D721Med (cell line): ENCODE measurements at regions not wholly inside any gene's neighbourhood (a gene's known extent, or its start where the extent isn't known, plus 50 kb on each side); places are given as distances from the start of the nearest gene placed in this dataset.
A peak's percentile ranks its signal among the peaks of the same experiment; 100 is the strongest.
"Not testable (repeated sequence)": the region's sequence is repeated elsewhere in the genome, so short reads cannot be mapped to it uniquely, and the experiment has no call there.

ENCODE experiments used
- DNase-seq: peaks from one replicate; pipeline ENCODE4 v3.0.0; 2011; ENCODE audit warnings: low spot score; ENCODE audit not compliant: insufficient read length
- FAIRE-seq: peaks from 2 replicates; lab custom pipeline; 2011; peaks lifted over from hg19 to GRCh38; lab: Jason Lieb, UNC
- TF ChIP-seq, protein P1 (sequence below): IDR thresholded peaks from 2 replicates; pipeline ENCODE4 v1.5.1; 2012; ENCODE audit warnings: mild to moderate bottlenecking, control low read depth; ENCODE audit not compliant: insufficient read depth; ENCODE audit errors: missing control alignments

GRCh38 chr9:90201766-90202165, 440.9 kb downstream of the DIRAS2 start:
- TF ChIP-seq, protein P1, sequence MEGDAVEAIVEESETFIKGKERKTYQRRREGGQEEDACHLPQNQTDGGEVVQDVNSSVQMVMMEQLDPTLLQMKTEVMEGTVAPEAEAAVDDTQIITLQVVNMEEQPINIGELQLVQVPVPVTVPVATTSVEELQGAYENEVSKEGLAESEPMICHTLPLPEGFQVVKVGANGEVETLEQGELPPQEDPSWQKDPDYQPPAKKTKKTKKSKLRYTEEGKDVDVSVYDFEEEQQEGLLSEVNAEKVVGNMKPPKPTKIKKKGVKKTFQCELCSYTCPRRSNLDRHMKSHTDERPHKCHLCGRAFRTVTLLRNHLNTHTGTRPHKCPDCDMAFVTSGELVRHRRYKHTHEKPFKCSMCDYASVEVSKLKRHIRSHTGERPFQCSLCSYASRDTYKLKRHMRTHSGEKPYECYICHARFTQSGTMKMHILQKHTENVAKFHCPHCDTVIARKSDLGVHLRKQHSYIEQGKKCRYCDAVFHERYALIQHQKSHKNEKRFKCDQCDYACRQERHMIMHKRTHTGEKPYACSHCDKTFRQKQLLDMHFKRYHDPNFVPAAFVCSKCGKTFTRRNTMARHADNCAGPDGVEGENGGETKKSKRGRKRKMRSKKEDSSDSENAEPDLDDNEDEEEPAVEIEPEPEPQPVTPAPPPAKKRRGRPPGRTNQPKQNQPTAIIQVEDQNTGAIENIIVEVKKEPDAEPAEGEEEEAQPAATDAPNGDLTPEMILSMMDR, result no peak
- FAIRE-seq (no peak), DNase-seq (no peak)

- TF ChIP-seq, protein P1, result no peak
- no peak for FAIRE-seq
Observed at GRCh38 chr9:90204128-90204831, 438.3 kb downstream of the DIRAS2 start.

DNA sequence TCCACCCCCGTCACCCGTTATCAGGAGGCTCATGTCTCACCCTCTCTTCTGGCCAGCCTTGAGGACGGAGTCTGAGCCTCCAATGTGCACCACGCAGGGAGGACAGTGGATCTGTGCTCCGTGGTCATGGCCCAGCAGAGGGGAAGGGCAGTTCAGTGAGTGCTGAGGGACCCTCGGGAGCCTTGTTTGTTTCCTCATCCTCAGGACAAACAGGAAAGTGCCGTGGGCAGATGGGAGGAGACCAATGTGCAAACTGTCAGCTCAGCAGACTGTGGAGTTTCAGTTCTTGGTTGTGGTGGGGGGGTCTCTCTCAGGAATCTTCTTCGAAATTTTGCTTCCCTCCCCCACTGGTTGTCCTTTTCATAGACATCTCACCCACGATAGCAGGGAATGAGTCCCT, 429.6 kb downstream of the DIRAS2 start:
- DNase-seq, FAIRE-seq: not testable (repeated sequence)

More at GRCh38 chr9:90204128-90204831, 438.3 kb downstream of the DIRAS2 start:
- DNase-seq, result no peak

GRCh38 chr9:90219548-90220118, 423.0 kb downstream of the DIRAS2 start:
- DNase-seq, result no peak
- no peak for FAIRE-seq
- TF ChIP-seq, protein P1, result no peak

- DNase-seq, FAIRE-seq: not testable (repeated sequence)
Observed at GRCh38 chr9:90221899-90222298, 420.7 kb downstream of the DIRAS2 start.

GRCh38 chr9:90226839-90227338, 415.7 kb downstream of the DIRAS2 start:
- TF ChIP-seq, protein P1, result peak; percentile 40
- DNase-seq, FAIRE-seq: not testable (repeated sequence)

DNA sequence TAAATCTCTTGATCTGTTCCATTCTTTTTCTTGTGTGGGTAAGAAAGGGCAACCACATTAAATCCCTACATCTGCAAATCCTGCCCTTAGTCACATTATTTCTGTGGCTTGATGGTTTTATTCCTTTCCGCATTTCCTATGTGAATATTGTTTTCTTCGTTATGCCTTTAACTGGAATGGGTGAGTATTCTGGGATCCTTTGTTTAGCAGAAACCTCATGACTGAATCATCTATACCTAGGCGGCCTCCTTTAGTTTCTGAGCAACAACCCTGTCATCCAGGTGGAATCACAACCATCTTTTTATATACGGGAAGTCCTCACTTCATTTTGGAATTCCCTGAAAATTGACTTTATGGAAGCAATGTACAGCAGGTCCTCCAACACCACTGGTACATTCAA, 409.5 kb downstream of the DIRAS2 start:
- not testable (repeated sequence) for DNase-seq, FAIRE-seq

- DNase-seq, result no peak
- TF ChIP-seq, protein P1, result no peak
- no peak for FAIRE-seq
Observed at GRCh38 chr9:90240541-90240940, 402.1 kb downstream of the DIRAS2 start.
